ENCODE measurements at regions not wholly inside any gene's neighbourhood (a gene's known extent, or its start where the extent isn't known, plus 50 kb on each side); places are given as distances from the start of the nearest gene placed in this dataset.

- DNase-seq (ENCODE audit: low read depth in 2 of 3, low spot score in 2 of 3) = no peak
Observed at GRCh38 chr14:96617635-96618034, 115.5 kb downstream of the PAPOLA start.

DNA sequence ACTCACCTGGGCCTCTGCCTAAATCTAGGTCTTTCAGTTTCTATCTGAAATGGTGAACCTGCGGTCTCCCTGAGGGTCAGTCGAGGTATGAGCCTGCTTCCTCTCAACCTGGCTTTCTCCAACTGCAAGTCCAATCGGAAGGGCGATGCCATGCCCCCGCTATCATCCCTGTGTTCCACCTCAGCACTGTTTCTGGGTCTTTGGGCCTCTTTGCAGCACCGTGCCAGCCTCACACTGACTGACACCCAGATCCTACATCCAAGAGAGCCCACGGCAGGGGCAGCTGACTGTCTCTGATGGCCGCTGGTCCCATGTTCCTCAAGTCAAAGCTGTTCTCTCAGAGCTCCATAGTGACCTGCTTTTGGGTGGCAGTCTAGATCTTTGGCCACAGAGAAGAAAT, 120.7 kb downstream of the PAPOLA start:
- DNase-seq (ENCODE audit: low read depth in 2 of 3, low spot score in 2 of 3) = no peak

DNA sequence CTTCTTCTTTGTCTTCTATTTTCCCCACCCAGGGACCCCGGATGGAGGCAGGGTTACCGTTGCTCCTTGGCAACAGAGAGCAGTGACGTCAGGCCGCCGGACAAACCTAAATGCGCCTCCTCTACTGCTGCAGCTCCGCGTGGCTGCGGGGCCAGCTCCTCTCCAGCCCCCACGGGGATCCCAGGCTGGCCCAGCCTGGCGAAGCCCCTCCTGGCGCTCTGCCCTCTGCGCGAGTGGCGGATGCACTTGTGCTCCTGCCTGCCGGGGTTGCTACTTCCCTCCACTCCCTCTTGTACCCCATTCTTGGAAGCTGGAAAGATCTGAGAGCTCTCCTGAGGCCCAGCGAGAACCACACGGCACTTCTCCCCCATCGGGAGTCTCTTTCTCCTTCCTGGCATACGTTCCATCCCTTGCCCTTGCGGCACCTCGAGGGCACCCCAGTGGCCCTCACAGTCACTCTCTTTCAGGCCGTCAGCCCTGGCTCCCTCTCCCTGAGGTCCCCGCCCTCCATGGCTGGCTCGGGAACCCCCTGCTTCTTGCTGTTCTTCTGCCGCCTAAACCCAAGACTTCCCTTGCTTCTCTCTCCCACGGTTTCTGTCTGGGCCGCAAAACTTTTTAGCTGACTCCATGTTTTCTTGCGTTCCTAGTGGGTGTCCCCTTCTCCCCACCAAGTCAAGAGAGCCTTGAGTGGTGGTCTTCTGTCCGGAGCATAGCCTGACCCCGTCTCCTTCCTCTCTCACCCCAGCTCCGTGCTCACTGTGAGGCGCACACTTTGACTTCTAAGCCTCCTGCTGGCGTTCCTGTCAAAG, 121.7 kb downstream of the PAPOLA start:
- DNase-seq (ENCODE audit: low read depth in 2 of 3, low spot score in 2 of 3) = no peak

DNA sequence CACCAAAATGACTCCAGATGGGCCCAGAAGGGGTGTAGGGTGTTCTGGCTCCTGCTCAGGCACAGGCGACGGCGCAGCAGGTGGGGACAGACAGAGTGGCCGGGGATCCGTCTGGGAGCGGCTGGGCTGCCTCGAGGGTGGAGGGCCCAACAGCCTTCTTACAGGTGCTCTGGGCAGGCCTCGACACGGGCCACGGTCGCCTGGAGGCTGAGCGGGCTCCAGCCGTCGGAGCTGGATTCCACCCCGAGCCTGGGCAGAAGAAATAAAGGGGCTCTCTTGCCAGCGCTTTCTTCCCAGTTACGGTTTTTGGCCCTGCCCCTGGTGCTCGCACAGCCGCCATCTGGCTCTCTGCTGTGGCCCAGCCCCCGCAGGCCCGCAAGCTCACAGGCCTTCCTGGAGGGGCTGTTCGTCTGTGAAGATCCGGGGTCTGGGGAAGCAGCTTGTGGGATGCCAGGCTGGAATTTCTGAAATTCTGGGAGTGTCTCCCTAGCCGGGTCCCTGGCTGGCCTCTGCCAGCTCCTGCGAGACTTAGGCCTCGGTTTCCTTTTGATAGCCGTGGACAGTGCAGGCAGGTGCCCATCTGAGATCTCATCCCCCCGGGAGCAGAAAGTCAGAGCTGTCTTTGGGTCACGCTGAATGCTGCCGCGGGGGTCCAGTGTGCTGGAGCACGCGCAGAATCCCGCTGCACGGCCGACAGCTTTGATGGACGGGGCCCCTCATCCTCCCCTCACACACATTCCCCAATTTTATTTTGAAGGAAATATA, 122.7 kb downstream of the PAPOLA start:
- no peak for DNase-seq (ENCODE audit: low read depth in 2 of 3, low spot score in 2 of 3)

- no peak for DNase-seq (ENCODE audit: low read depth in 2 of 3, low spot score in 2 of 3)
Observed at GRCh38 chr14:96625426-96625985, 123.3 kb downstream of the PAPOLA start.

DNA sequence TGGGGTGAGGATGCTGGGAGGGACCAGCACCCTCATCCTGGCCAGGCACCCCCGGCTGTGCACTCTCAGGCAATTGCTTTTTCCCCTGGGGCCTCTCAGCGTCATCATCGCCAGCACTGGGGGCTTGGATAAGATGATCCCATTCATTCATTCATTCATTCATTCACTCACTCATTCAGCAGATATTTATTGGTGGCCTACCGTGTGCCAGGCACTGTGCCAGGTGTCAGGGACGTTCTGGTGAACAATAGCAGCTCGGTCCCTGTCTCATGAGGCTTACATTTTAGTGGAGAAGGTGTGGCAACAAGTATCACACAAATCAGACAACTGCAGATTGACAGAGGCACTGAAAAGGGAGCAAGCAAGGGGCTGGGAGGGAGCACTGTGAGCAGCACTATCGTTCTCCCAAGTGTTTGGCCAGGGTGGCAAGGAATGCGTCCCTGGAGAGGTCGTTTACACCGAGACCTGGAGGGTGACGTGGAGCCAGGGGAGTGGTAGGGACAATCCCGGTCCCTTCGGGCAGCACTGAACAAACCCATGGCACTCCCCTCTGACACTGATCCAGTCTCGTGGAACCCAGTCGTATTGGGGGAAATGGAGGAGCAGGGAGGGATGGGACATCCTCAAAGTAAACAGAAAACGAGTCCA, 124.1 kb downstream of the PAPOLA start:
- no peak for DNase-seq (ENCODE audit: low read depth in 2 of 3, low spot score in 2 of 3)

DNA sequence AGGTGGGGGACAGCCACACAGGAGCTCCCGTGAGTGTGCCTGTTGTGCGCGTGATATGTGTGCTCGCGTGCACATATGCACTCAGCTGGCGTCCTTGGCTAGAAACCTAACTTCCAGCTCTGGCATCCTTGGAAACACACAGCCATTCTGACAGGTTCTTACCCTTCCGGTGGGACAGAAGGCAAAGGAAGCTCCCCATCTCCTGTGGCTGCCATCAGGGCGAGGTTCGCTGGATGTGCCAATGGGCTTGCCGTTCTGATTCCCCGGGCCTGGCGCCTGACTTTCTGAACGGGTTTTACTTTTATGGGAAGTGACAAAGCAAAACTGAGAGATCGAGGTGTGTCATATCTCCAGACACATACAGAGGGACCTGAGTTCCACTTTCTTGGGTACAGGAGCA, 124.7 kb downstream of the PAPOLA start:
- no peak for DNase-seq (ENCODE audit: low read depth in 2 of 3, low spot score in 2 of 3)

GRCh38 chr14:96627386-96627785, 125.2 kb downstream of the PAPOLA start:
- DNase-seq (ENCODE audit: low read depth in 2 of 3, low spot score in 2 of 3) = no peak

GRCh38 chr14:96627811-96628775, 125.9 kb downstream of the PAPOLA start:
- DNase-seq (ENCODE audit: low read depth in 2 of 3, low spot score in 2 of 3) = no peak

GRCh38 chr14:96629082-96629481, 126.9 kb downstream of the PAPOLA start:
- DNase-seq (ENCODE audit: low read depth in 2 of 3, low spot score in 2 of 3) = no peak

DNA sequence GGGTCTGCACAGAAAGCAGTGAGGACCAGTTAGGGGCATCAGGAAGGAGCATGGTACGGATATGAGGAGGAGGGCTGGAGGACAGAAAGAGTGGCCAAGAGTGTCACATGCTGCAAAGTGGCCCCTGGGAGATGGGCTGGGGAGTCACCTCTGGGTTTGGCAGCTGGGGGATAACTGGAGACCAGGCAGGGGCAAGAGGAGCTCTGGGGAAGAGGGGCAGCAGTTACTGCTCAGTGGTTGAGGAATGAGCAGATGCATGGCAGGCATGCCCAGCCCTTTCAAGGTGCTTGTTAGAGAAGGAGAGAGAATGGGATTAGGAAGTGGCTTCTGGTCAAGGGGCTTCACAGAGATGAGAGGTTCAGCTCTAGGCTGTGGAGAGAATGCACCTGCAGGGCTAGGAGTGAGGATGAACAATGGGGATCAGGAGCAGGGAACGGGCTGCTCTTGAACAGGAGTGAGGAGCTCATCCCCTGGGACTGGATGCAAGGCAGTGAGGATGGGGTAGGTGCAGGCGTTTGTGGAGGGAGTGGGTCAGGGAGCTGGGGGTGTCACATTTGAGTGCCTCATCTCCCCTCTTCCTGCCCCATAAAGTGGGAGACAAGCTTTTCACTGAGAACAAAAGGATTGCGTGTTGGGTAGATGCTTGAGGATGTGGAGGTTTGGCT, 127.5 kb downstream of the PAPOLA start:
- DNase-seq (ENCODE audit: low read depth in 2 of 3, low spot score in 2 of 3) = no peak

- no peak for DNase-seq (ENCODE audit: low read depth in 2 of 3, low spot score in 2 of 3)
Observed at GRCh38 chr14:96630281-96630680, 128.1 kb downstream of the PAPOLA start.

DNA sequence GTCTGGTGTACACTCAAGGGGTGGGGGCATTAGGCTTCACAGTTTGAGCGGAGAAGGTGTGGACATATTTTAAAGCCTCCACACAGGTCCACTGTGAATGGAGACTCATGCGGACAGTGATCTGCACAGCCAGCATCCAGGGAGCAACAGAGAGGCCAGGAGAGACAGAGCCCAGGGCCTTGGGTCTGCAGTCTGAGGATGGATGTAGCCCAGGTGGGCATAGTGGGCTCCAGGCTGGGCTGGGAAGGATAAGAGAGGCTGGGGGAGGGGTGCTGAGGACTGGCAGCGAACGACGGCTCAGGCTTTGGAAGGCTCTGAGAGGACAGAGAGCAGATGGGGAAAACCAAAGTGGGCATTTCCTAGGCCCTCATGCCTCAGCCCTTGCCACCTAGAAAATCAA, 128.8 kb downstream of the PAPOLA start:
- DNase-seq (ENCODE audit: low read depth in 2 of 3, low spot score in 2 of 3) = no peak

DNA sequence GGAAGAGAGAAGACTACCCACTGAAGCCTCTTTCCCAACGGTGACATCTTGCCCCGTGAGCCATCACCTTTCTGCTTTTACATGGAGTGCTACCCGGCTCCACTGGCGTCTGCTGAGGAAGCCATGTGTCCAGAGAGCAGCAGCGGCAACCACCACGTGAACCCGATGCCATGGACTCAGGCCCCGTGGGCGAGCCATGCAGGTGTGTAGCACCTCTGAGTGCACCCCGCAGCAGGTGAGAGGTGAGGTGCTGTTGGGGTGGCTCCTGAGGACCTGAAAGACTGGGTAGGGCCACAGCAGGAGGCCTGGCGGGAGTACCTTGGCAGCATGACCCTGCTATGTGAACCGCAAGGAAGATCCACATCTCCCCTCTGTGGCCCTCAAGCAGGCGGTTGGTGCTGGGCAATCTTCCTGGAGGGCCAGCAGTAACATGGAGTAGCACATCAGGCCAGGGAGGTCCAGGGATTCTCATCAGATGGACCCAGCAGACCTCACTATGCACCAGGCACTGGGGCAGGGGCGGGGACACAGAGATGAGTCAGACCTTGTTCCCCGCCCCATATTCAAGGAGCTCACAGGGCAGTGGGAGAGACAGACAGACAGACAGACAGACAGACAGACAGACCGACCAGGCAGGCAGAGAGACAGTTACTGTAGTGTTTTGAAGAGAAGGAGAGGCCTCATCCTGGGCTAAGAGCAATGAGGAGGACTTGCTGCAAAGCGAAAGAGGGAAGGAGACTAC, 129.6 kb downstream of the PAPOLA start:
- no peak for DNase-seq (ENCODE audit: low read depth in 2 of 3, low spot score in 2 of 3)

DNA sequence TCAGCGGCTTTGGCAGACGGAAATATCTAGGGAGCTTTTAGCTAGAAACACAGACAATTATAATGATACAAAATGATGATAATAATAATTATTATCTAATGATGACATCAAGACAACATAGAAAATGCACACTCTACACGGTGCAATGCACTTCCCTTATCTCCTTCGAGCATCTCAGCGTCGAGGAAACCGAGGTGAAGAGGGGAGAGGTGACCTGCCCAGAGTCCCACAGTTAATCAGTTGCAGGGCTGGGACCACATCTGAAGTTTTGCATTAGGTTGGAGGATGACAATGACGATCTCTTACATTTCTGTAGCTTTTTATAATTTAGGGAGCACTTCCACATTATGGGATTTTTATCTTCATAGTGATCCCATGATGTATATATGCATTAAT, 130.2 kb downstream of the PAPOLA start:
- no peak for DNase-seq (ENCODE audit: low read depth in 2 of 3, low spot score in 2 of 3)

GRCh38 chr14:96633096-96633495, 130.9 kb downstream of the PAPOLA start:
- no peak for DNase-seq (ENCODE audit: low read depth in 2 of 3, low spot score in 2 of 3)

DNA sequence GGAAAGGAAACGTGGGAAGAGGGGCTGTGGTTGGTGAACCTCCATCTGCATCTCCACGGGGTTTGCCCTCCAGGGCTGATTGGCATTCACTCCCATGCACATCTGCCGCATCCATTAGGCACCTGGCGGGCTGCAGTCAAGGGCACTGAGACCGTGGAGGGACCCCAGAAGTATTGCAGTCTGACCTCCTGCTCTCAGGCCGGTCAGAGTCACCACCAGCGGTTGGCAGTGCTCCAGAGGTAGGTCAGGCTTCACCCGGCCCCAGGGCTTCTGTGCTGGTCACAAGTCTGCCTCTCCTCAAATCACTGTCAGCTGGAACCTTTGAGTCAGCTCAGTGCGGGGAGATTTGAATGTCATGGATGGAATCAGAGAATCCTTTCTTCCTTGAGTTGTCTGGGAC, 132.3 kb downstream of the PAPOLA start:
- no peak for DNase-seq (ENCODE audit: low read depth in 2 of 3, low spot score in 2 of 3)

GRCh38 chr14:96634896-96635295, 132.7 kb downstream of the PAPOLA start:
- no peak for DNase-seq (ENCODE audit: low read depth in 2 of 3, low spot score in 2 of 3)

DNA sequence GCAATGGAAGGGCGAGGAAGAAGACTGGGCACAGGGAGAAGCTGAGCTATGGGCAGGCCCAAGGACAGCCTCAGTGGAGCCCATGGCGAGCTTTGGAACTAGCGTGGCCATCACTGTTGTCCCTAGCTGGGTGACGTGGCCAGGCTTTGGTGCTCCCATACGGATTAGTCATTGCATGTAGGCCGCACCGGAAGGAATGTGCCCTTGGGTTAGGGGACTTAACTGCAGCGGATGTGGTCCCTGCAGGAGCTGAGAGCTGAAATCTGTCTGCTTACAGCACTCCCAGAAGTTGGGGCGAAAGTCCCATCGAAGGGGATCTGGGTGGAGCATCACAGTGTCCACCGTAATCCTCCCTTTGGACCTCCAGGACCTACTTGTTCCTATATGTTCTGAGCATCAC, 133.7 kb downstream of the PAPOLA start:
- no peak for DNase-seq (ENCODE audit: low read depth in 2 of 3, low spot score in 2 of 3)

Data from activated CD8-positive, alpha-beta memory T cell treated with anti-CD3 and anti-CD28 coated beads for 48 hours (primary cell).